Retina (tissue), 1 donor: ENCODE measurements at regions not wholly inside any gene's neighbourhood (a gene's known extent, or its start where the extent isn't known, plus 50 kb on each side); places are given as distances from the start of the nearest gene placed in this dataset.
"Not testable (repeated sequence)": the region's sequence is repeated elsewhere in the genome, so short reads cannot be mapped to it uniquely, and the experiment has no call there.

ENCODE experiments used
- DNase-seq: peaks from one replicate; pipeline ENCODE4 v3.0.0-alpha.2; 2016

DNA sequence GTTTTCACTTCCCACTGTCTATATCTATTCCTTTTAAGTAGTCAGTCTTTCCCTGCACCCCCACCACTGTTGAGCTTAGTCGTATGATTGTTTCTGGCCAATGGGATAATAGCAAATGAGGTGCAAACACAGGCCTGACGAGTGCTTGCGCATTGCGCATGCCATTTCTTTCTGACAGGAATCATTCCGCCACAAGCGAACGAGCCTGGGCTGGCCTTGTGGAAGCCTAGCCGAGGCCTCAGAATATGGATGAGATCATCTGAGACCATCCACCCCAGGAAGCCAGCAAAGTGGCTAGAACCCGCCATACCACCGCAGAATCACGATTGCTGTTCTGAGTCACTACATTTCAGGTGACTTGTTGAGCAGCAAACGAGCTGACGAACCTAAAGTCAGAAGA, 52.2 kb upstream of the PRL start:
- DNase-seq = no peak

DNA sequence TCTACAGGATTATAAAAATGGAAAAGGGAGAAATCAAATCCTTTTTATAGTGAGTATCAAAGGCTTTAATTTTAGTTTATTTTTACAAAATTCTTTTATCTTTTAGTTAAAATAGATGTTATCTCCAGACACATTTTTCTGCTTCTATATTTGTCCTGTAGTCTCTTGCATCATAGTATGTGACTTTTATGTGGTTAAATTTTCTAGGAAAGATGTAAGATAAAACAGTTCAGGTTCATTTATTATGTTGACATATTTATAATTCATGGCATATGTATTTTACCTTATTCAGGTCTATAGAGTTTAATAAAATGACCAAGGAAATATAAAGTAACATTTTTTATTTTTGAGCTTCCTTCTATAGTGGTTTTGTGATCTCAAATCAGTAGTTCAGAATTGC, 52.7 kb upstream of the PRL start:
- DNase-seq = no peak

DNA sequence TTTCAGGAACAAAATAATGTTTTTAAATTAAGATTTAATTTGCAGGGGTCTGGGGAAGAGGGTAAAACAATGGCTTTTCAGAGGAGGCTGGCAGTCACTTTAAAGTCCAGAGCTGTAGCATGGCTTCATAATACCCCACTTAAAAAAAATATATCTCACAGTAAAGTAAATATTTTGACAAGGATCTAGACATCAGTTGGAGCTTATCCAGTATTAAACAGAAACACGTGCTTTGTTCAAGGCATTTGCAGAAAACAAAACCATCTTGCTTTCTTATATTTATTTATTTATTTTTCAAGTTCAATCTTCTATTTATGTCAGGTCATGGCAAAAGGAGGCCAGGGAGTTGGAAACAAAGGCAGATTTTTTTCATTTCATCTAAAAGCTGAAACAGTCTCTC, 53.3 kb upstream of the PRL start:
- DNase-seq = no peak

DNA sequence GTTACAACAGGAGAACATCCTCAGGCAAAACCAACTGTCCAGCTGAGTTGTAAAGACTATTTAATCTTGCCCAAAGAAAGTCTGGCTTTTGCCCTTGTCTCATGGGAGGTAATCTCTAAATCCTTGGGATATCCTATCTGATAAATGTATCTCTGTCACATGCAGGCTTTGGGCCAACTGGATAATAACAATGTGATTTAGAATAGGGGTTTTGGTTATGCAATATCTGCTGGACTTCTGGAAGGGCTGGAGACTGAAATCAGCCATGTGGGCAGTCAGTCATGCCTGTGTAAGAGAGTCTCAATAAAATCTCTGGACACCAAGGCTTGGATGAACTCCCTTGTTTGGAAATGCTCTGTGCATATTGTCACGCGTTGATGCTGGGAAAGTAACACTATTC, 56.3 kb upstream of the PRL start:
- DNase-seq = no peak

DNA sequence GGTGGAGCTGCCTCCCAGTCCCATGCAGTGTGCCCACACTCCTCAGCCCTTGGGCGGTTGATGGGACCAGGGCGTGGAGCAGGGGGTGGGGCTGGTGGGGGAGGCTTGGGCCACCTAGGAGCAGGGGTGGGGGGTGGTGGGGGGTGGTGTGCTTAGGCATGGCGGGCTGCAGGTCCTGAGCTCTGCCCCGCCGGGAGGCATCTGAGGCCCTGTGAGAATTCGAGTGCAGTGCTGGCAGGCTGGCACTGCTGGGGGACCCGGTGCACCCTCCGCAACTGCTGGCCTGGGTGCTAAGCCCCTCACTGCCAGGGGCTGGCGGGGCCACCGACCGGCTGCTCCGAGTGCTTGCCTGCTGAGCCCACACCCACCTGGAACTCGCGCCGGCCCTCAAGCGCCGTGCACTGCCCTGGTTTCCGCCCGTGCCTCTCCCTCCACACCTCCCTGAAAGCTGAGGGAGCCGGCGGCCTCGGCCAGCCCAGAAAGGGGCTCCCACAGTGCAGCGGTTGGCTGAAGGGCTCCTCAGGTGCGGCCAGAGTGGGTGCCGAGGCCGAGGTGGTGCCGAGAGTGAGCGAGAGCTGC, 59.6 kb upstream of the PRL start:
- no peak for DNase-seq

DNA sequence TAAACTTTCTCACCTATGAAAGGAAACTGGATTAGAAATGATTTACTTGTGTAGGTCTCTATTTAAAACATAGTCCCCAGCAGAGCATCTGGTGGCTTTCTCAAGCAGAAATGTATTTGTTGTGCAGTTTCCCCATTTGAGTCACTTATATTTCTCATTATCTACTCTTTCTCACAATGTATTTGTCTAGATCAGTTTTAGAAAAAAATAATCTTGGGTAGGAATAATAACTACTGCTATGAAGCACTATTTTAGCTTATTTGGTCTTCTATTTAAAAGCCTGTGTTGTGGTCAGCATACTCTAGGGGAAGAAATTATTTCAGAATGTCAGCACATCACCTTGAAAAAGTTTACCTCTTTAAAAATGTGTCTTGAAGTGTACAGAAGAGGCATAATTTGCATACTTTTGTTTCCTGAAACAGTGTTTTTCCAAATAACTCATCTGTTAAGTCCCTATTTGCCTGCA, 60.9 kb upstream of the PRL start:
- DNase-seq = no peak

DNA sequence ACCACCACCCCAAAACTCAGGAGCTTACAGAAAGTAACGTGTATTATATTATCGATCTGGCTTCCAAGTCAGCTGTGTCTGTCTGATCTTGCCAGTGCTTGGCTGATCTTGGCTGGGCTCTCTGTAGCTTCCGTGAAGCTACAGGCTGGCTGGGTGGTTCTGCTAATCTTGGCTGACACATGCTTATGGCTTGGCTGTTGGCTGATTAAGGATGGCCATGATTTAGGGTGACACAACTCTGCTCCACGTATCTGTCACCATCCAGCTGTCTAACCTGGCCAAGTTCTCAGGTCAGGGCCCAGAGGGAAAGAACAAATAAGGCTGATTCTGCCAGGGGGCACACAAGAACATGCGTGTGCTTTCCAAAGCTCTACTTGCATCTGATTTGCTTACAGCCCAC, 64.7 kb upstream of the PRL start:
- DNase-seq = no peak

DNA sequence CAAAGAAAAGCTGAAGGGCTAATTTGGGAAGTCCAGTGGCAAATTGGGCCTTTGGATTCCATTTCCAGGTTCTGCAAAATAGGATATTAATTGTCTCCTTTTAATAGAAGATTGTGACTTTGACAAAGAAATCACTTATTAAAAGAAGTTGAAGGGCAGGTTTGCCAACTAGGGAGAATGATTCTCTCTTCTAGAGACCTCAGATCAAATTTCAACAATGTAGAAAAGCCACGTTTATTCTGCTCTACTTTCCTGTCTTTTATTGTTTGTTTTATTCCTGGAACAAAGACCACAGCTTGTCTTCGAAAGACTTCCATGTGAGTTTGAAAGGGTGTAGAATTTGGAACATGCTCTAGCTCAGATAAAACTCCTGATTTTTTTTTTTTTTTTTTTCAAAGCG, 65.5 kb upstream of the PRL start:
- no peak for DNase-seq

DNA sequence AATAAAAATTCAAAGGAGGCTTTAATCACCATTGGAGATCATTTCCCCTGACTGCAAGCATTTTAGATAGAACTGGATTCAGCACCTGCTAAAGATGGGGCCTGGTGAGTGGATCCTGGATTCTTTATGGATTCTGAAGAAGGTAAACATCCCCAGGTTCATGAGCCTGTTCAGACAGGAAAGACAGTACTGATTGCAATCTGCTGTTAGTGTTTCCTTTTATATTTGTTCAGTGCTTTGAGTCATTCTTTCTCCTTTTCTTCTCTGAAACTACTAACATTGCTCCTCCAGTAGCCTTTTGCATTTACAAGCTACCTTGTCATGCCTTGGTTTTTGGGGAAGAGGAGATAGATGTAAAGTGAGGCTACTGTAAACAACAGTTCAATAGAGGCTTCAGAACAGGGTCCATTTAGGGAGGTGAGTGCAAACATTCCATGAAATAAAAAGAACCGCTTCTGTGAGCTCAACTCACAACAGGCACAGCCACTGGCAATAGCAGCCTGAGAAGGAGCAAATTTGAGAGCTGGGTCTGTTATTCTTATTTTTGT, 66.4 kb upstream of the PRL start:
- no peak for DNase-seq

DNA sequence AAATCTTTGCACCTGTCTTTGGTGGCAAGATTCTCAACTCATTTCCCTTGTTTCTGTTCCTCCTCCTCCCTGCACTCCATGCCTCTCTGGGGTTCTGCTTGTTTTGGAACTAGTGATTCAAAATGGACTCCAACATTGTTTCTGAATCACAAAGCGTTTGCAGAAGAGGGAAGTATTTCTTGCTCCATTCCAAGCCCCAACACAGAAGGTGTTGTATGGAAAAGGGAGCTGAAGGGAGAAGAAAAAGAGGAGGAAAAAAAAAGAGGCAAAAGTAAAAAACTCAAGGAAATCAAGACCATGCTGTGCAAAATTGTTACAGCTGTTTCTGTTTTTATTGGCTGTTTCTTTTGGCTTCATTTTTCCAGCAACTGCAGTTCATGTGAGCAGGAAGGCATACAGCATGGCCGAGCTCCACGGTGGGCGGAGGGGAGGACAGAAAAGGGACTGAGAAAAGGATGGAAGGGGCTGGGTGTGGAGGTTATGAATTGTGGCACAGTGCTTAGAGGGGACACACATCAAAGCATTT, 66.9 kb upstream of the PRL start:
- no peak for DNase-seq

DNA sequence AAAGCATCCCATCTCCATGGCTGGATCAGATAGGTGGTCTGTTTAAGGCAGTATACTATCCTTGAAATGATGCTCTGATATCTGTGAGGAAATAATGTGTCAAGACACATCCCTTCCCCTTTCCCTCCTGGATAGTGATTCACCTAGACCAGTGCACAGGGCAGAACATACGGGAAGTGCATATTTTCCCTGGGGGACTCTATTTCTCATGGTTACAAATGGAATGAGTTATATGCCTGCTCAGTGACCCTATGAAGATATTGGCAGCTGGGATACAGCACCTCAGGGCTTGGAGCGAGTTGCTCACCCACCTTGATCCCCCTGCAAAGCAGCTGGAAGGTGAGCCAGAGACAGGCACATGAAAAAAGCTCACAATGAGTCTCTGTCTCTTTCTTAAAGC, 67.5 kb upstream of the PRL start:
- DNase-seq = peak; percentile 44

DNA sequence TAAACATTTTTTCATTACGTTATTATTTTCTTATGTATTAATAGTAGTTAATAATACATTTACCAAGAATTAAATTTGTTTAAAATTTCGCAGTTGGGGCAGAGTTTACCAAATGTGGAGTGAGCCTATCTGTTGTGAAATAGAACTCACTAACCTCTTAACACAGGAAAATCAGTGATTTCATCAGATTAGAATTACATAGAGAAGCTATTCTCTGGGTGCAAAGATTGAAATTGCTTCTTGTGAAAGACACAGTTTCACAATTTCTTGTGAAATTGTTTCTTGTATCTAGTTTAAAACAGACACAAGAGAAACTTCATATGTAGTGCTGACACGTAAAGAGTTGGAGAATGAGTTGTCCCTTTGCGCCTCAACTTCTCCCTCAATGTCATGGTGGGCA, 69.4 kb upstream of the PRL start:
- DNase-seq = no peak

DNA sequence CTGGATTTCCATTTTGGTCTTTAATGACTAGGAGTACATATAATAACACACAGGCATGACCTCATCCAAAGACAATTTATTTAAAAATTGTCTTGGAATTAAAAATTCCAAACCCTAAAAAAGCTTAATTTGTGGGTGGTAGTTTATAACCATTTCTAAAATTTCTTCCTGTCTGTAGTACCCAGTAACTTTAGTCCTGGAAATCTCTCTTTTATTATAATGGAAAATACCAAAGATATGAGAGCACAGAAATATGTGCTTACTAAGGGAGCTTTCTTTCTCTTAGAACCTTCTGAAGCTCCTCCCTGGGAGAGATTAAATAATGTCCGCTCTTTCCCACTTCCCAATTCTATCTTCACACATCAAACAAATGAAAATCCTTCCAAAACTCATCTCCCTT, 70.5 kb upstream of the PRL start:
- no peak for DNase-seq

DNA sequence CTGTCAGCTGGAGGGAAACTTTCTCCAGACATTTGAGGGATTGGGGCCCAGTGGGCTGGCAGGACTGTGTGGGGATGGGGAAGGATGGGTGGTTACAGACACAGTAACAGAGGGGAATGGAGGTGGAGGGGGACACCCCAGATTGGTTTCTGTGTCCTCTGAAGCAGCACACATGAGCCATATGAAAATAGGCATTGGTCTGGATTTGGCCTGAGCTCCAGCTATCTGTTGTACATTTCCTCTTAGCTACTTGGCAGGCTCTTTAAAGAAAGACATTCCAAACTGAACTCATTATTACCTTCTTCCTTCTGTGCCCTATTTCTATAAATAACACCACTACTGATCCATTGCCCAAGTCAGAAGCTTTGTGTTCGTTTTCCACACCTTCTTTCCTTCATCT, 72.0 kb upstream of the PRL start:
- DNase-seq = no peak

DNA sequence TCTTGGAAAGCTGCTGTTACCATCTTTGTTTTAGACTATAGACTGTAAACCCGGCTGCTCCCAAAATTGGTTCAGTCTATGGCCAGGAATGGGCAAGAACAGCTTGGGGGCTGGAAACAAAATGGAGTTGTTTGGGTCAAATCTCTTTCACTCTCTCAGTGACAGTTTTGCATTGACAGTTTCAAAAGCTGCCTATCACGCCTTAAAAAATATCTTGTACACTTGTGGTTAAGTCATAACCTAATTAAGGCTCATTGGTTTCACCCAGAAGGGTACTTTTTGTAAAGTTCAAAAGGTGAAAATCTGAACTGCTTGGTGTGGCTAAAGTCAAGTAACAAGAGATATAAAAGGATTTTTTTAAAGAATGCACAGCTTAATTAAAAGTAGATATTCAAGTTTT, 76.1 kb upstream of the PRL start:
- DNase-seq = no peak

DNA sequence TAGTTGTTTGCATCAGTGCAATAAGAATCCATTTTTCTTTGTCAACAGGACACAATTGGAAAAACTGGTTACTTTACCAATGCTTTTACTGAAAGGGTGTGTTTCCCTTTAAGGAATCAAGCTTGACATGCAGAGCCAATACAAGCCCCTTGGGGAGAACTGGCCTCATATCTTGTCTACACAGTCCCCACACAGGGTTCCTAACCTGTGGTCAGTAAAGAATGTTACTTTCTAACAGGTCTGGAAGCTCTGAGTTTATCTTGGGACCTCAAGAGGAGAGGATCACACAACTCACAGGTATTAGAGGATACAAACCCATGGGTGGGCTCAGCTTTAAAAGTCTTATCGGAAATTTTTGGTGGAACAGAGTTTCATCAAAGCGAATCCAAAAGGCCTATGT, 78.1 kb upstream of the PRL start:
- DNase-seq = not testable (repeated sequence)

DNA sequence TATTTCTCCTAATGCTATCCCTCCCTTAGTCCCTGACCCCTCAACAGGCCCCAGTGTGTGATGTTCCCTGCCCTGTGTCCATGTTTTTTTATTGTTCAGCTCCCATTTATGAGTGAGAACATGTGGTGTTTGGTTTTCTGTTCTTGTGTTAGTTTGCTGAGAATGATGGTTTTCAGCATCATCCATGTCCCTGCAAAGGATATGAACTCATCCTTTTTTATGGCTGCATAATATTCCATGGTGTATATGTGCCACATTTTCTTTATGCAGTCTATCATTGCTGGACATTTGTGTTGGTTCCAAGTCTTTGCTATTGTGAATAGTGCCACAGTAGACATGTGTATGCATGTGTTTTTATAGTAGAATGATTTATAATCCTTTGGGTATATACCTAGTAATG, 79.5 kb upstream of the PRL start:
- DNase-seq = not testable (repeated sequence)

DNA sequence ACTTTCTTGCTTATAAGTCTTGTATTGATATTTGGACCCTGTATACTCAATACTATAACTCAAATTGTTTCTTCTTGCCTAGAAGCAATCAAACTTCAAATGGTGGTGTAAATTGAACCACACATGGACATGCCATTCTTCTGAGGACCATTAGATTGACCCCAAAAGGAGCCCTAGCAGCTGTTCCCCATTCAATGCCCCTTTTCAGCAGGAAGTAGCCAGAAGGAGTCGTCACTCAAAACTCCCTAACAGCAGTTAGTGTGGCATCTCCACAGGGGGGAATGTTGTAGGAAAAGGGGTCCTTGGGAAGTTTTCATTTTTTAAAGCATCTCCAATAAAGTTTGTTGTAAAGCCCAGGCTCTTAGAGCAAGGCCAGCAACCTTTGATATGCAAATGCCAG, 81.7 kb upstream of the PRL start:
- not testable (repeated sequence) for DNase-seq

DNA sequence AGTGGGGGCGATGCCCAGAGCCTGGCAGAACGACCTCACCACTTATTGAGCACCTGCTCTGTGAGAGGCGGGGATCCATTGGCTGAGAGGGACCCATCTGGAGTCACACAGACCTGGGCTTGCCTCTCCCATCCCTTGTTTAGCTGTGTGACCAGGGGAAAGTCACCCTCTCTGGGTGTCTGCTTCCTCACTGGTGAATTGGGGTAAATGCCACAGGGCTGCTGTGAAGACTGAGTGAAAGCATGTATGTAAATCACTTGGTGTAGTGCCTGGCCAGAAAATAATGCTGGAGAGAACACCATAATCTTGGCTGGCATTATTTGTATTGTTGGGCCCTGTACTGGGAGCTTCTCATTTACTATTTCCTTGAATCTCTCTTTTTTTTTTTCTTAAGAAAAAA, 83.4 kb upstream of the PRL start:
- DNase-seq = no peak

DNA sequence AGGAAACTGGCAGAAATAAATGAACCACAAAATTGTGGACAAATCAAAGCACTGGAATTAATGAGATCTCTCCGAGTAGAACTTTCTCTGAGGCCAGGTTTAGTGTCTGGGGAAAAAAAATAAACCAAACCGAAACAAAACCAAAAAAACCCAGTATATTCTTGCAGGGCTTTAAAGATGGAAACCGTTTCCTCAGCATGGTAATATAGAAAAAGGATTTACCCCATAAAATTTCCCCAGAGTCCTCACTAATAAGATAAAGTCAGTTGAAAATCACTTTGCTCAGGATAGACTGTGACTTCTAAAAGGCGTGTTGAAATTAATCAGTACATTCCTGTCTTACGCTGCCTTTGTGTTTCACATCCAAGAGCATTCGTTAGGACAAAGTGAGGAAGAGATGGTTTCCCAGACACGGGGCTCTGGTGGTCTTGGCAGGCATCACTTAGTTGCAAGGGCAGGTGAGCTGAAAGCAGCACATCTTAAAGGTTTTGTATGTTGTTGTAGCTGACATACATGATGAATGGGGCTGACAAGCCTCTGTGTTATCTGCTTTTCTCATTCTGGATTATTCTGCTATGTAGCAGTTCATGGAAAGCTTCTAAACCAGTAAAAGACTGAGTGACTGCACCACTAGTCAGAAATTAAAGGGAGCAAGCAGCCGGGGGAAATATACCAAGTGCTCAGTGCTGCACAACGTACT, 85.2 kb upstream of the PRL start:
- DNase-seq = peak; percentile 45

DNA sequence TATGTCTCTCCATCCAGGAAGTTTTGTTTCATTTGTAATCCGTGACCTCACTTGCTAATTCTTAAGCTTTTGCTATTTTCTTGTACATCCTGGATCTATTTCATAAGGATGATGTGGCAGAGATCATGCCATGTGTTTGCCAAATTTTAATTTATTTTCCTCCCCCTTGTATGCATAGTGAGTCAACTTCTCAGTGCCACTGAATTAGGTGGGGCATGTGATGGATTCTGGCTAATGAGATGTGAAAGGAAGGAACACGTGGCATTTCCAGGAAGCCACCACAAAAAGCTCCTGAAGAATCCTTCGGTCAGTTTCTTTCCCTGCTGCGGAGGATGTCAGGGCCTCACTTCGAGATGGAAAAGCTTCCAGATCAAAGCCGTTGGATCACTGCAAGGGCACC, 86.2 kb upstream of the PRL start:
- DNase-seq = no peak

DNA sequence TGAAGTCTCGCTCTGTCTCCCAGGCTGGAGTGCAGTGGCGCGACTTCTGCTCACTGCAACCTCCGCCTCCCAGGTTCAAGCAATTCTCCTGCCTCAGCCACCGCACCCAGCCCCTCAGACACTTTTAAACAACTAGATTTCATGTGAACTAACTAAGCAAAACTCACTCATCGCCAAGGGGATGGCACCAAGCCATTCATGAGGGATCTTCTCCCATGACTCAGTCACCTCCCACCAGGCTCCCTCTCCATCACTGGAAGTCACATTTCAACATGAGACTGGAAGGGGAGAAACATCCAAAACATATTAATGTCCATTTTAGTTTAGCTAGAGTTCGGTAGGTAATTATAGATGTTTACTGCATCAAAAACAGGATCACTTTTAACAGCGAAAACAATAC, 95.9 kb upstream of the PRL start:
- DNase-seq = no peak

DNA sequence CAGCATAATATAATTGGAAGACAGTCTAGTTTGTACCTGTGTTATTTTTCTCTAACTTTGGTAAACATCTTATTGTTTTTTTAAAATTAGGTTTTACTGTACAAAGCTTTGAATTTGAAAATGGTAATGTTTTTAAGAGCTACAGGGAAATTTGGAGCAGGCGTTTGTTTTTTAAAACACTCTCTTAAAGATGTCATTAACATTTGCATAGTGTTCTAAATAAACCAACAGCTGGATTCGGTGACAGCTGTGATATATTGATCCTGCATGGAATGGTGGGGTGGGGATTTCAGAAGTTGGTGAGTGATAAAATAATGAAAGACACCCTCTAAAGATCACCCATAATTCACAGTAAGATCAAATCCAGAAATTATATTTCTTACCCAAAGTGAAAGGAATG, 97.9 kb upstream of the PRL start:
- DNase-seq = no peak

DNA sequence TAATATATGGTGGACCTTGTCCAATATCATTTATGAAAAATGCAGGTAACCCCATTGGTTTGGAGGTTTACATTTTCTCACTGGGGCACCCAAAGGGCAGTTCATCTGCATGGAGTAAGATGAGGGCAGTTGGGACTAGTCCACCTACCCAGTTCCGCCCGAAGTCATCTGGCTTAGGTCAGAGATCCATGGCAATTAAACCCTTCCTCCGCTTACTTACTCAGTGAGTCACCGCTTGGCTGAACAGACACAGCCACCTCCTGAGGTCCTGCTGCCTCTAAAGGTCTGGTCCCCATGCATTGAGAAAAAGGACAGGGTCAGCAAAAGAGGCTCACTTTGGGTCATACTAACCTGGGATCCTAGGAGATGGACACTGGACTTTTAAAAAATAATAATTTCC, 102.9 kb upstream of the PRL start:
- DNase-seq = no peak

DNA sequence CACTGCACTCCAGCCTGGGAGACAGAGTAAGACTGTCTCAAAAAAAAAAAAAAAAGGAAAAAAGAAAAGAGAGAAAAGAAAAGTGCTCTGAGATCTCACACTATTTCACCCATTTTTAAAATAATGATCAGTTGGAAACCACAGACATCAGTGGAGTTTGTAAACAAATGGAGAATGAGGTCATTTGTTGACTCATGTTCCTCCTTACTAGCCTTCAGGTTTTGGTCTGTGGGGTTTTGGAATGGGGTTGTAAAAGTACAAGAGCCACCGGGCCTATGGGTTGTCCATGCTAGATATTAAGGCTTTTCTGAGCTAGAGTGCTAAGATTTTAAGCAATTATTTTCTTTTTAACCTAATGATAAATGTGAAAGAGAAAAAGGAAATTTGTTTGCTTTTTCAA, 104.4 kb upstream of the PRL start:
- DNase-seq = no peak
